T-helper 17 cell (primary cell): ENCODE measurements at regions not wholly inside any gene's neighbourhood (a gene's known extent, or its start where the extent isn't known, plus 50 kb on each side); places are given as distances from the start of the nearest gene placed in this dataset.

Source experiments
- ATAC-seq: fragments of 150-1000 bp; cut with Tn5 transposase; 2 replicates; pipeline ENCODE4 v1.10.0; 2021; ENCODE audit warnings: mild to moderate bottlenecking, moderate library complexity
- DNase-seq, 3 donors: peaks; one replicate each; pipeline versions ENCODE4 v3.0.0 to v3.0.0-alpha.2; 2020 to 2021
- H3K9me3 ChIP-seq: one replicate; pipeline ENCODE4 v1.7.0; 2013; ENCODE audit warnings: low read length, mild to moderate bottlenecking; ENCODE audit not compliant: control insufficient read depth, poor library complexity, severe bottlenecking
- H3K27ac Mint-ChIP-seq: one replicate; pipeline ENCODE4 v1.8.0; 2022; ENCODE audit warnings: mild to moderate bottlenecking, moderate library complexity, mixed read lengths
- H3K27me3 Mint-ChIP-seq: one replicate; pipeline ENCODE4 v1.8.0; 2022; ENCODE audit warnings: mixed read lengths
- H3K36me3 Mint-ChIP-seq: one replicate; pipeline ENCODE4 v1.8.0; 2022; ENCODE audit warnings: low read depth, mixed read lengths
- H3K4me1 Mint-ChIP-seq: one replicate; pipeline ENCODE4 v1.8.0; 2022; ENCODE audit warnings: mild to moderate bottlenecking, mixed read lengths
- H3K4me3 Mint-ChIP-seq: one replicate; pipeline ENCODE4 v1.8.0; 2022; ENCODE audit warnings: mild to moderate bottlenecking, moderate library complexity, mixed read lengths

DNA sequence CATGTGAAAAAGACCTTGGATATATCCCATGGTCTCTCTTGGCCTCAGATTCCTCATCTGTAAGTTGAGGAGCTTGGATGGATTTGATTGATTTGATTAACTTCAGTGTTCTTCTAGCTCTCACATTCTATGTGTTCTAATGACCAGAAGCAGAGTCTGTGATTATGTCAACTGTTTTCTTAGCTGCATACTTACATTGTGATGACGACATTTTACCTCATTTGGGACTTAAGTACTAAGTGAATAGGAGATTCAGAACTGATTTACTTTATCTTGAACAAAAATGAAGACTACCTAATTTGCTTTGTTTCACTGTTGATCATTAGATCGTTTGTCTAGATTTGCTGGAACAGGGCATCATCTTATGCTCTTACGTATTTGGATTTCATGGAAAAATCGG is 427.7 kb downstream of the SH3GL2 start:
- Mint-ChIP-seq H3K27ac (no peak overlapping the region), H3K4me1 (no peaks in the 10 kb centered on the region), H3K36me3 (no peaks in the 10 kb centered on the region), H3K27me3 (no peaks in the 10 kb centered on the region), H3K4me3 (no peak overlapping the region)
- H3K9me3 ChIP-seq: no peaks in the 10 kb centered on the region
- DNase-seq (no peak), ATAC-seq (no peak)

DNA sequence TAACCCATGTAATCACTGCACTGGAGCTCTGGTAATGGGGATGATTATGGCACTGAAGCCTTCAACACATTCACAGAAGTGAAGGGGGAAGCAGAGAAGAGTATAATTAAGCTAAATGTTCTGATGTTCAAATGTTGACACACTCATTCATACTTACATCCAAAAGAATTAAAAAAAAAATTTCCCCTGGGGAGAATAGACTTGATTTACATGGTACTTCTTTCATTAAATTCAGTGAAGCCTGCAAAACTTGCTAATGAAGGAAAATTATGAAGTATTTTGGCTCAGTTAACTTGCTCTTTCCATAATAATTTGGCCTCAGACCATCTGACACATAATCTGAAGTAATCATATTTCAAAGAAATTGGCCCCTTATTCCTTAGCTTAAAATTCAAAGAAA is 428.8 kb downstream of the SH3GL2 start:
- H3K4me3 Mint-ChIP-seq: no peak overlapping the region
- H3K36me3 Mint-ChIP-seq: no peaks in the 10 kb centered on the region
- H3K27ac Mint-ChIP-seq: no peak overlapping the region
- no peaks in the 10 kb centered on the region for H3K27me3 Mint-ChIP-seq
- no peaks in the 10 kb centered on the region for H3K4me1 Mint-ChIP-seq
- DNase-seq: no peak
- no peaks in the 10 kb centered on the region for H3K9me3 ChIP-seq
- no peak for ATAC-seq

DNA sequence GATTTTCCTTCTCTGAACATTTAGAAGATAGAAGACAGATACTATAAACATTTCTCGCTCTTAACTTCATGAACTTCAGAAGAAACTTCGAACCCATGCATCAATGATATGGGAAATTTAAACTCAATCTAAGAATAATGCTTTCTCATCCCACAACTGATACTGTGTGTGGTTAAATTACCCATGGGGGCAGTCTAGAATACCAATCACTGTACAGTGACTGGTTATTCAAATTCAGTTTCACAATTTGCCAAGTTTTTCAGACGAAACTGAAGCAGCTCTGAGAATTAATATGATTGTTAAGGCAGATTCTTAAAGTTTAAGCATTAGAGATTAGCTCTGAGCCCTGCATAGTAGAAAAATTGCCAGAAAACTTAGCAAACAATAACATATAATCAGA is 431.0 kb downstream of the SH3GL2 start:
- no peak overlapping the region for H3K27ac Mint-ChIP-seq
- ATAC-seq (no peak), DNase-seq (no peak)
- no peak overlapping the region for H3K4me3 Mint-ChIP-seq
- no peaks in the 10 kb centered on the region for H3K9me3 ChIP-seq
- H3K4me1 Mint-ChIP-seq: no peaks in the 10 kb centered on the region
- no peaks in the 10 kb centered on the region for H3K27me3 Mint-ChIP-seq
- H3K36me3 Mint-ChIP-seq: no peaks in the 10 kb centered on the region

DNA sequence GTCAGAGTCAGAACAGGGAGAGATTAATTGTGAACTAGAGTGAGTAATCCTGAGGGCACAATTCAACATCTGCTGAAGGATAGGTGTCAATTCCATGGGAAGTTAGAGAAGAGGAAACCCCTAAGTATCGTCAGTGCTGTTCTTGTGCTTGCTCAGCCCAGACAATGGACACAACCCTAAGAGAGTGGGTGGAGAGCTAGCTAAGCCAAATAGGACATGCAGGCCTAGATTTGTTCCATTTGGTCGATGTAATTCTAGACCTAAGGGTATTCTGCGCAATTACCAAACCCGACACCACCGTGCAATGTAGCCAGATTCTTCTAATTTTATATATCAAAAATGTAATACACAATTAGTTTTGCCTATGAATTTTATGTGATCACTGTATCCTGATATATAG is 431.6 kb downstream of the SH3GL2 start:
- Mint-ChIP-seq H3K27ac (no peak overlapping the region), H3K27me3 (no peaks in the 10 kb centered on the region), H3K4me3 (no peak overlapping the region), H3K4me1 (no peaks in the 10 kb centered on the region), H3K36me3 (no peaks in the 10 kb centered on the region)
- DNase-seq (no peak), ATAC-seq (no peak)
- H3K9me3 ChIP-seq: no peaks in the 10 kb centered on the region

DNA sequence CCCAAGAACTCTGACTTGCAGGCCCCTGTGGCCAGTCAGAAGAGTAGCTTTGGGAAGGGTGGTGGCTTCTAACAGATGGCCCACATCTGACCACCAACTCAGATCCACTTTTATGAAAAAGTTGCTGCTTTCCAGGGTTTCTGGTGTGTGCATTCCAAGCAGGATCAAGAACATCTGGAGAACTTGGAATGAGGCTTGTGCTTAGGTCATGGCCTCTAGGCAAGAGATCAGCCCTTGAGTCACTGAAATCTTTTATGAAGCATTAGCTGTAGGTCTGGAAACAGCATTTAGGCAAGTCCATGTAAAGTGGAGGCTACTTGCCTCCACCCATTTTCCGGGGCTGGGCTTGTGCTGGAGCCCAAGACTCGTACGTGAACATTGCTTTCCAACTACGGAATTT is 433.3 kb downstream of the SH3GL2 start:
- H3K4me3 Mint-ChIP-seq: no peak overlapping the region
- no peak for ATAC-seq

DNA sequence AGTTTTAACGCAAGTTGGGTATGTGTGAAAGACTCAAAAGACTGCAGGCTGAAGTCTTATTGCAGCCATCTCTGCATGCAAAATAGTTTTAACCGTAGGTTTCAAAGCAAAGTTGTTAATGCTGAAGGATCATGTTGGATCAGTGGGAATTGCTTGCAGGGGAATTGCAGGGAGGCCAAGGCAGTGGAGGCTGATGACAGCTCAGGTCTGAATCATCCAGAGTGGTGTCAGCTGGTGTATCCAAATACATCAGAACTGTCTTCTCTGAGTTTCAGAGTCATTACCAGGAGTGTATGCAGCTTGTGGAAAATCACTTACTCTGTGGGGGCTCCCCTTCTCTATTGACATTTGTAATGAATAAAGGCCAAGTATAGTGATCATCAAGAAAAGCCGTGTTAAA is 435.7 kb downstream of the SH3GL2 start:
- no peaks in the 10 kb centered on the region for H3K4me1 Mint-ChIP-seq
- H3K27me3 Mint-ChIP-seq: no peaks in the 10 kb centered on the region
- H3K4me3 Mint-ChIP-seq: no peak overlapping the region
- DNase-seq: no peak
- H3K9me3 ChIP-seq: no peaks in the 10 kb centered on the region
- no peaks in the 10 kb centered on the region for H3K36me3 Mint-ChIP-seq
- H3K27ac Mint-ChIP-seq: no peak overlapping the region
- ATAC-seq: no peak

More for the DNA sequence above, 433.3 kb downstream of the SH3GL2 start:
- Mint-ChIP-seq H3K4me1 (no peaks in the 10 kb centered on the region), H3K36me3 (no peaks in the 10 kb centered on the region), H3K27ac (no peak overlapping the region), H3K27me3 (no peaks in the 10 kb centered on the region)
- DNase-seq: no peak
- no peaks in the 10 kb centered on the region for H3K9me3 ChIP-seq

DNA sequence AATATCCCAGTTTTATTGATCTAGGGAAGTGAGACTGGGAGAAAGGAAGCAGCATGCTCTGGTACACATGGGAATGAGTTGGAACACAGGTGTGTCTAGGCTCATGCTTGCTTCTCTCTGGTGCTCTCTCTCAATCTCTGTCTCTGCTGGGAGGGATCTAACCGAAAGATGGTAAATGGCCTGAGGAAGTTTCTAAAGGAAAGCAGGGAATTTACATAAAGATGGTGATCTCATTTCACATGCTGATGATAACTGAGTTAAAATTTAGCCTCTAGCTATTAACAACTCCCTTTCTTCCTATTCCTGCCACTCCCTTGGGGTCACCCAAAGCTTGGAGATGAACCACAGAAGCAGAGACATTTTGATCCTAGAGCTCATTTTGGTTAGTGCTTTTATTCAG is 436.2 kb downstream of the SH3GL2 start:
- no peak for DNase-seq
- ATAC-seq: no peak
- Mint-ChIP-seq H3K27ac (no peak overlapping the region), H3K36me3 (no peaks in the 10 kb centered on the region), H3K4me1 (no peaks in the 10 kb centered on the region), H3K27me3 (no peaks in the 10 kb centered on the region), H3K4me3 (no peak overlapping the region)
- no peaks in the 10 kb centered on the region for H3K9me3 ChIP-seq

DNA sequence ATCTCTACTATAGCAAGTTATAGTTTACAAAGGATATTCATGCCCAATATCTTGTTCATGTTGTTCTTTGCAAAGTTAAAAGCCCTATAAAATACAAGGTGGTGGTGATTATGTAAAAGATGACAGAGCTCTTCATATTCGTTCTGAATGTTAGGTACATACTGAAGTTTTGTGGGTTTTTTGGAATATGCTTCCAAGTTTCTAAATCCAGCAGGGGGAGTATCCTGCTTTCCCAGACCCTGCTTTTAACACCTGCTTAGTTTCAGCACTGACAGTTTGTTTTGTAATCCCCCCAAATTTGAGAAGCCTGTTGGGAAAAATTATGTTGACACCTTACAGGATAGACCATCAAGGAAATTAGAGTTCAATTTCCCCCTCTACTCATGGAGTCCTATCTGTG is 438.3 kb downstream of the SH3GL2 start:
- no peak overlapping the region for H3K4me3 Mint-ChIP-seq
- no peak overlapping the region for H3K27ac Mint-ChIP-seq

DNA sequence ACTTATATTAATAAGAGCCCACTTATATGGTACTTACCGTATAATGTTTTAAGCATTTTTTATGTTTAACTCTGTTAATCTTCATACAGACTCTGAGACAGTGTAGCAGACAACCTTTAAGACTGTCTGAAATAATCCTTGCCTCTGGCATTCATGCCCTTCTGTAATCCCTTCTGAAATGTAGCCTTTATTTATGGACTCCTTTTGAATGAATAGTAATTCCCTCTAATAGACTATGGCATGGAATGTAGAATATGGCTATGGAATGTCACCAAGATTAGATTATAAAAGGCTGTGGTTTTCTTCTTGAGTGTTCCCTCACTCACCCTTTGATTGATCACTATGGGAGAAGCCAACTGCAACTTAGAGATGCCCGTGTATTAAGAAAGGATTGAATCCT is 439.4 kb downstream of the SH3GL2 start:
- Mint-ChIP-seq H3K4me3 (no peak overlapping the region), H3K27ac (no peak overlapping the region), H3K27me3 (no peaks in the 10 kb centered on the region), H3K4me1 (no peaks in the 10 kb centered on the region), H3K36me3 (no peaks in the 10 kb centered on the region)
- DNase-seq (no peak), ATAC-seq (no peak)
- no peaks in the 10 kb centered on the region for H3K9me3 ChIP-seq

More for the DNA sequence above, 438.3 kb downstream of the SH3GL2 start:
- DNase-seq: no peak
- Mint-ChIP-seq H3K4me1 (no peaks in the 10 kb centered on the region), H3K36me3 (no peaks in the 10 kb centered on the region), H3K27me3 (no peaks in the 10 kb centered on the region)
- no peaks in the 10 kb centered on the region for H3K9me3 ChIP-seq
- ATAC-seq: no peak

DNA sequence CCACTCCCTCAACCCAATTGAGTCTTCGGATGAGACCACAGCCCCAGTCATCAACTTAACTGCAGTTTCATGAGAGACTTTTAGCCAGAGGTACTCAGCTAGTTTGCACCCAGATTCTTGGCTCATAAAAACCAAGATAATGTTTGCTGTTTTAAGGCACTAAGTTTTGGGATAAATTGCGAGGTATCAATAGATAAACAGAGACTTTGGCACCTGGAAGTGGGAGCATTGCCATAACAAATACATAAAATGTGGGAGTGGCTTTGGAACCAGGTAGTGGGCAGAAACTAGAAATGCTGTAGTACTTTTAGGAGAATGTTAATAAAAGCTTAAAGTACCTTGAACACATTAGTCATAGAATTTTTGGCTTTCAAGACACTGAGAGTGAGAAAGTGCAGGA is 439.8 kb downstream of the SH3GL2 start:
- Mint-ChIP-seq H3K4me3 (no peak overlapping the region), H3K27me3 (no peaks in the 10 kb centered on the region), H3K36me3 (no peaks in the 10 kb centered on the region), H3K4me1 (no peaks in the 10 kb centered on the region), H3K27ac (no peak overlapping the region)
- DNase-seq: no peak
- no peak for ATAC-seq
- H3K9me3 ChIP-seq: no peaks in the 10 kb centered on the region

DNA sequence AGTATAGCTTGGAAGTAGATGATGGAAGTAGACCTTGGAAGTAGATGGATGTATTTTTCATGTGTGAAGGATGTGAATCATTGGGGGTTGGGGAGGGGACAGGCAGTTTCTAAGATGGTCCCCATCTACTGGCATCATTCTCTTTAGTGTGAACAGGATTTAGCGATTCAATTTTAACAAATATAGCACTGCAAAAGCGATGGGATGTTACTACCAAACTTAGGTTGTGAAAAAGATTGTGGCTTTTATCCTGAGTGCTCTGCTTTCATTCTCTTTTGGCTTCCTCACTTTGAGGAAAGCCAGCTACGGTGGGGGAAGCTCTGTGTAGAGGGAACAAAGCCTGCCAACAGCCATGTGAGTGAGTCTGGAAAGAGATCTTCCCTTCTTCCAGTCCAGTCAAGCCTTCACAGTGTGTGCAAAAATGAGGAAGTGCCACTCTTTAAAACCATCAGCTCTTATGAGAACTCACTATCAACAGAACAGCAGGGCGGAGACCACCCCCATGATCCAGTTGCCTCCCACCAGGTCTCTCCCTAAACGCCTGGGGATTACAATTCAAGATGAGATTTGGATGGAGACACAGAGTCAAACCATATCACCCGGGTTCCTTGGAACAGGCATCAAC is 441.4 kb downstream of the SH3GL2 start:
- ATAC-seq (no peak), DNase-seq (no peak)
- no peaks in the 10 kb centered on the region for H3K4me1 Mint-ChIP-seq
- H3K27me3 Mint-ChIP-seq: no peaks in the 10 kb centered on the region
- no peak overlapping the region for H3K4me3 Mint-ChIP-seq
- no peak overlapping the region for H3K27ac Mint-ChIP-seq
- H3K9me3 ChIP-seq: no peaks in the 10 kb centered on the region
- H3K36me3 Mint-ChIP-seq: no peaks in the 10 kb centered on the region

DNA sequence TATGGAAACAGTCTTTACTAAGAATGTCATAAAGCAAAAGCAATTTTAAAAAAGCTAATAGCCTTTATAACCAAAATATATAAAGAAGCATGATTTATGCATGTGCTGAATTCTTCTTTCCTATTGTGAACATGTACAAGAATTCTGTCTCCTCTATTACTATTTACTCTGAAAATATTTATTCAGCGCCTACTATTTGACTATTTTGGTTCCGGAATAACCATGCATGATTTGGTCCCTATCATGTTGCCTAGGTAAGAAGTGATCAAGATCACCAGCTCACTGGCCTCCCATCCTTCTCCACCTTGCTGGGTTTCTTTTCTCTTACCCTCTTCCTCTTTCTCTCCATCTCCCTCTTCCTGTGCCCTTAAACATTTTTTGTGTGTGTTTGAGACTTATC is 443.8 kb downstream of the SH3GL2 start:
- no peaks in the 10 kb centered on the region for H3K4me1 Mint-ChIP-seq
- no peak overlapping the region for H3K4me3 Mint-ChIP-seq

DNA sequence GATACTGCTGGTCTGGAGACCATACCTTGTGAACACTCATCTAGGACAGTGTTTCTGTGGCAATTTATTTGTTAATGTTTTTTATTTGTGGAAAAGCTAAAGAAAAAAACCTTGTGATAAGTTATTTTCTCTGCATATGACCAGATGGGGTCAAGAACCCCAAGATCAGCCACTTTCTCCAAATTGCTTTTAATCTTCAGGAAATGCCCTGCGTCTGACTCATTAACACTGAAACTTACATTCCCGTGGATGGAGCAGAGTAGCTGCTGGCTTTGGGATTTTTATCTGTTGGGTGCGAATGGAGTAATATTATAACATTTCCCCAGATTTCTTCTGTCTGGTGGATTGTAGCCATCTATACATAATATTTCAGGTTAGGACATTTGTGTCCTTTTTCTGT is 444.5 kb downstream of the SH3GL2 start:
- Mint-ChIP-seq H3K36me3 (no peaks in the 10 kb centered on the region), H3K4me3 (no peak overlapping the region), H3K4me1 (no peaks in the 10 kb centered on the region), H3K27me3 (no peaks in the 10 kb centered on the region), H3K27ac (no peak overlapping the region)
- DNase-seq: no peak
- H3K9me3 ChIP-seq: no peaks in the 10 kb centered on the region
- no peak for ATAC-seq

More for the DNA sequence above, 443.8 kb downstream of the SH3GL2 start:
- no peak overlapping the region for H3K27ac Mint-ChIP-seq
- no peaks in the 10 kb centered on the region for H3K9me3 ChIP-seq
- ATAC-seq (no peak), DNase-seq (no peak)
- H3K27me3 Mint-ChIP-seq: no peaks in the 10 kb centered on the region
- no peaks in the 10 kb centered on the region for H3K36me3 Mint-ChIP-seq

DNA sequence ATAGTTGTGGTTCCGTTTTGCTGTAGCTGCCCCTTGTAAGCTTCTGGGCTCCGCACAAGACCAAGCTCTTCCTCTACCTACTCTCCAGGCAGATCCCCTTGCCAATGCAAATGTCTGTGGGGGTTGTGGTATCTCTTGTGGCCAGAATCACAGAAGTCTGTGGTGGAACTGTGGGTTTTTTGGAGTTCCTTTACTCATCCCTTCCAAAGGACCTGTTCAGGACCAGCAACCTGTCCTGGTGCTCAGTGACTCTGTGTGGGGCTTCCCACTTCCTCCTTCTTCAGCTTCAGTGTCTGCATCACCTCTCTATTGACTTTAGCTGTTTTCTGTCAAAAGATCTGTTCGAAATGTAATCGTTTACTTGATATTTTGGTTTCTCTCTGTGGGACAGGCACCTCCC is 441.3 kb upstream of the ADAMTSL1 start:
- Mint-ChIP-seq H3K4me1 (no peaks in the 10 kb centered on the region), H3K27ac (no peak overlapping the region), H3K27me3 (no peaks in the 10 kb centered on the region), H3K36me3 (no peaks in the 10 kb centered on the region), H3K4me3 (no peak overlapping the region)
- ATAC-seq: no peak
- H3K9me3 ChIP-seq: no peaks in the 10 kb centered on the region
- no peak for DNase-seq
